NK-92 treated with Interleukin-12 subunit alpha and Interleukin-12 subunit beta, amount 100 ng/mL, for 24 hours (cell line): ENCODE measurements at regions not wholly inside any gene's neighbourhood (a gene's known extent, or its start where the extent isn't known, plus 50 kb on each side); places are given as distances from the start of the nearest gene placed in this dataset.
"Not testable (repeated sequence)": the region's sequence is repeated elsewhere in the genome, so short reads cannot be mapped to it uniquely, and the experiment has no call there.

Source experiments
- DNase-seq: peaks from one replicate; lab custom pipeline; 2025; lab: John Stamatoyannopoulos, UW

GRCh38 chr5:142222225-142222865 is 102.5 kb downstream of the SPRY4 start:
- DNase-seq = no peak

GRCh38 chr5:142221091-142221860 is 103.5 kb downstream of the SPRY4 start:
- DNase-seq = no peak

GRCh38 chr5:142219146-142219545 is 105.7 kb downstream of the SPRY4 start:
- no peak for DNase-seq

- DNase-seq = no peak
Observed at GRCh38 chr5:142216931-142217330, 107.9 kb downstream of the SPRY4 start.

GRCh38 chr5:142215915-142216681 is 107.5 kb downstream of the NDFIP1 start:
- DNase-seq = no peak

- no peak for DNase-seq
Observed at GRCh38 chr5:142213077-142213476, 104.5 kb downstream of the NDFIP1 start.

GRCh38 chr5:142211918-142212317 is 103.3 kb downstream of the NDFIP1 start:
- DNase-seq = no peak

- no peak for DNase-seq
Observed at GRCh38 chr5:142210864-142211412, 102.4 kb downstream of the NDFIP1 start.

GRCh38 chr5:142210011-142210410 is 101.4 kb downstream of the NDFIP1 start:
- DNase-seq = no peak

GRCh38 chr5:142208777-142209312 is 100.3 kb downstream of the NDFIP1 start:
- DNase-seq = no peak

GRCh38 chr5:142208244-142208643 is 99.7 kb downstream of the NDFIP1 start:
- DNase-seq = not testable (repeated sequence)

- DNase-seq = no peak
Observed at GRCh38 chr5:142206801-142207200, 98.2 kb downstream of the NDFIP1 start.

- DNase-seq = no peak
Observed at GRCh38 chr5:142204219-142204618, 95.6 kb downstream of the NDFIP1 start.
